IMR-90 (cell line): ENCODE measurements at regions not wholly inside any gene's neighbourhood (a gene's known extent, or its start where the extent isn't known, plus 50 kb on each side); places are given as distances from the start of the nearest gene placed in this dataset.

ENCODE experiments used
- ATAC-seq: fragments of 200-7000 bp; cut with Tn5 transposase; 2 replicates; pipeline ENCODE4 v1.9.1; 2020; ENCODE audit warnings: low read depth, mild to moderate bottlenecking, moderate library complexity
- BruUV-seq: library from RNA; stranded (reverse); fragments of 400-500 nt; replicated peaks from 2 replicates; lab custom pipeline; 2021; lab: Mats Ljungman, UMichigan
- CTCF ChIA-PET: fragments of 300-600 bp; formaldehyde crosslinking; extraction: SDS; loops from one replicate; lab custom pipeline; 2021; ENCODE audit warnings: antibody characterized with exemption; lab: Yijun Ruan, JAX
- POLR2A ChIA-PET: fragments of 300-600 bp; sonication (Branson Sonifier 250); formaldehyde crosslinking; loops from one replicate; lab custom pipeline; 2022; ENCODE audit warnings: antibody characterized with exemption; ENCODE audit not compliant: unreplicated experiment; lab: Charles Lee
- DNase-seq: peaks from one replicate; pipeline ENCODE4 v3.0.0; 2013
- H2AFZ ChIP-seq: replicated peaks from 2 replicates; pipeline ENCODE3; 2013; ENCODE audit warnings: low read length, mild to moderate bottlenecking; ENCODE audit not compliant: poor library complexity
- H2AK5ac ChIP-seq: 2 replicates; pipeline ENCODE4 v1.6.1; 2013; ENCODE audit warnings: low read depth, low read length, inconsistent platforms
- H2AK9ac ChIP-seq: replicated peaks from 2 replicates; pipeline ENCODE3; 2013; ENCODE audit warnings: mild to moderate bottlenecking, low read depth, low read length, moderate library complexity; ENCODE audit not compliant: poor library complexity
- H2BK120ac ChIP-seq: 2 replicates; pipeline ENCODE4 v1.6.1; 2013; ENCODE audit warnings: low read depth, low read length, inconsistent platforms
- H2BK15ac ChIP-seq: 3 replicates; pipeline ENCODE4 v1.6.1; 2013; ENCODE audit warnings: low read depth, low read length, inconsistent platforms
- H2BK20ac ChIP-seq: 2 replicates; pipeline ENCODE4 v1.6.1; 2013; ENCODE audit warnings: low read depth, mild to moderate bottlenecking, inconsistent platforms, low read length, moderate library complexity
- H2BK5ac ChIP-seq: 2 replicates; pipeline ENCODE4 v1.6.1; 2013; ENCODE audit warnings: mild to moderate bottlenecking, low read depth, low read length, inconsistent platforms; ENCODE audit not compliant: poor library complexity, severe bottlenecking
- H3K14ac ChIP-seq: replicated peaks from 2 replicates; pipeline ENCODE4 v1.6.1; 2013; ENCODE audit warnings: low read depth, low read length, inconsistent platforms
- H3K18ac ChIP-seq: 2 replicates; pipeline ENCODE4 v1.6.1; 2013; ENCODE audit warnings: low read depth, low read length, control low read depth
- H3K23ac ChIP-seq: 2 replicates; pipeline ENCODE4 v1.6.1; 2013; ENCODE audit warnings: low read depth, low read length, inconsistent platforms
- H3K27ac ChIP-seq: 2 replicates; pipeline ENCODE4 v1.5.1; 2013; ENCODE audit warnings: mild to moderate bottlenecking, control low read depth, low read length; ENCODE audit not compliant: insufficient read depth
- H3K27me3 ChIP-seq: 2 replicates; pipeline ENCODE4 v1.6.1; 2013; ENCODE audit warnings: low read length; ENCODE audit not compliant: control insufficient read depth, insufficient read depth
- H3K36me3 ChIP-seq: 2 replicates; pipeline ENCODE4 v1.6.1; 2013; ENCODE audit warnings: low read length, mixed read lengths; ENCODE audit not compliant: control insufficient read depth, insufficient read depth
- H3K4ac ChIP-seq: 2 replicates; pipeline ENCODE4 v1.6.1; 2013; ENCODE audit warnings: low read depth, low read length, inconsistent platforms
- H3K4me1 ChIP-seq: 2 replicates; pipeline ENCODE4 v1.6.1; 2013; ENCODE audit warnings: low read length, mixed read lengths; ENCODE audit not compliant: control insufficient read depth, insufficient read depth
- H3K4me2 ChIP-seq: 2 replicates; pipeline ENCODE4 v1.6.1; 2013; ENCODE audit warnings: low read depth, mild to moderate bottlenecking, control low read depth, low read length, moderate library complexity
- H3K4me3 ChIP-seq: 2 replicates; pipeline ENCODE4 v1.5.1; 2013; ENCODE audit warnings: low read depth, mild to moderate bottlenecking, control low read depth, low read length, moderate library complexity; ENCODE audit not compliant: insufficient read depth
- H3K56ac ChIP-seq: 2 replicates; pipeline ENCODE4 v1.6.1; 2013; ENCODE audit warnings: low read length, inconsistent platforms; ENCODE audit not compliant: insufficient read depth; ENCODE audit errors: extremely low read depth
- H3K79me1 ChIP-seq, 2 experiments: 2 replicates each; pipeline ENCODE4 v1.6.1; 2013; ENCODE audit warnings: low read length in 2 of 2, inconsistent platforms in 1 of 2, low read depth in 1 of 2
- H3K9ac ChIP-seq: 2 replicates; pipeline ENCODE4 v1.6.1; 2013; ENCODE audit warnings: low read depth, low read length, control low read depth
- H3K9me1 ChIP-seq: 2 replicates; pipeline ENCODE4 v1.6.1; 2013; ENCODE audit warnings: low read length, inconsistent platforms; ENCODE audit not compliant: insufficient read depth
- H3K9me3 ChIP-seq: 2 replicates; pipeline ENCODE4 v1.6.1; 2013; ENCODE audit warnings: low read length; ENCODE audit not compliant: control insufficient read depth, insufficient read depth
- H4K20me1 ChIP-seq: 2 replicates; pipeline ENCODE4 v1.6.1; 2013; ENCODE audit warnings: low read length, inconsistent platforms; ENCODE audit not compliant: insufficient read depth
- H4K5ac ChIP-seq: 2 replicates; pipeline ENCODE4 v1.6.1; 2013; ENCODE audit warnings: mild to moderate bottlenecking, low read depth, low read length, control low read depth
- H4K8ac ChIP-seq, 2 experiments: 2 replicates each; pipeline ENCODE4 v1.6.1; 2013; ENCODE audit warnings: low read depth in 2 of 2, low read length in 2 of 2, control low read depth in 1 of 2, inconsistent platforms in 1 of 2
- H4K91ac ChIP-seq: 2 replicates; pipeline ENCODE4 v1.6.1; 2013; ENCODE audit warnings: low read depth, low read length, inconsistent platforms; ENCODE audit not compliant: insufficient read depth
- CEBPB ChIP-seq: IDR thresholded peaks from 2 replicates; pipeline ENCODE4 v1.6.1; 2012; ENCODE audit warnings: low read depth, low read length, improper control_type of control experiment
- FOS ChIP-seq: fragments of 150-350 bp; IDR thresholded peaks from 2 replicates; pipeline ENCODE4 v1.6.1; 2016; ENCODE audit warnings: low read depth, low read length
- MAFK ChIP-seq: IDR thresholded peaks from 2 replicates; pipeline ENCODE4 v1.6.1; 2012; ENCODE audit warnings: low read depth, low read length, improper control_type of control experiment
- MAZ ChIP-seq: IDR thresholded peaks from 2 replicates; pipeline ENCODE4 v1.6.1; 2012; ENCODE audit warnings: low read depth, mild to moderate bottlenecking, low read length, improper control_type of control experiment, moderate library complexity, borderline replicate concordance
- MXI1 ChIP-seq: IDR thresholded peaks from 2 replicates; pipeline ENCODE4 v1.6.1; 2012; ENCODE audit warnings: low read depth, mild to moderate bottlenecking, low read length, moderate library complexity, borderline replicate concordance
- POLR2A ChIP-seq: IDR thresholded peaks from 2 replicates; pipeline ENCODE4 v1.6.1; 2012; ENCODE audit warnings: mild to moderate bottlenecking, low read depth, low read length
- RFX5 ChIP-seq: IDR thresholded peaks from 2 replicates; pipeline ENCODE4 v1.8.0; 2012; ENCODE audit warnings: low read depth, mild to moderate bottlenecking, low read length, moderate library complexity
- SMC3 ChIP-seq: fragments of 150-350 bp; IDR thresholded peaks from 2 replicates; pipeline ENCODE4 v1.6.1; 2016; ENCODE audit warnings: low read depth, mild to moderate bottlenecking, antibody characterized with exemption, low read length, moderate library complexity
- WGBS, 2 experiments: methylation state at CpG; one replicate each; pipeline versions ENCODE4 v1.1.5 to v1.1.7; 2013; ENCODE audit warnings: missing lambda C conversion rate in 2 of 2; ENCODE audit not compliant: insufficient read length in 1 of 2; ENCODE audit errors: extremely low coverage in 2 of 2; 5-methylcytosine and 5-hydroxymethylcytosine counted together
- dilution Hi-C: fragments of 300-500 bp; cut with HindIII; formaldehyde crosslinking; loops from one replicate; pipeline ENCODE4 v1.14.3; 2018; ENCODE audit warnings: low sequenced_read_pairs; ENCODE audit not compliant: unreplicated experiment
- in situ Hi-C: fragments of 300-500 bp; cut with MboI; formaldehyde crosslinking; loops from 3 replicates; pipeline ENCODE4 v1.14.3; 2019; ENCODE audit warnings: low sequenced_read_pairs, inconsistent platforms, mixed read lengths
- intact Hi-C: fragments of 100-400 bp; cut with micrococcal nuclease; formaldehyde crosslinking; loops from 2 replicates; pipeline ENCODE4 v1.10.0; 2022
- TF ChIP-seq, protein P1 (sequence below): conservative IDR thresholded peaks from 2 replicates; pipeline ENCODE4 v1.5.1; 2012; ENCODE audit warnings: mild to moderate bottlenecking, low read depth, low read length, improper control_type of control experiment

DNA sequence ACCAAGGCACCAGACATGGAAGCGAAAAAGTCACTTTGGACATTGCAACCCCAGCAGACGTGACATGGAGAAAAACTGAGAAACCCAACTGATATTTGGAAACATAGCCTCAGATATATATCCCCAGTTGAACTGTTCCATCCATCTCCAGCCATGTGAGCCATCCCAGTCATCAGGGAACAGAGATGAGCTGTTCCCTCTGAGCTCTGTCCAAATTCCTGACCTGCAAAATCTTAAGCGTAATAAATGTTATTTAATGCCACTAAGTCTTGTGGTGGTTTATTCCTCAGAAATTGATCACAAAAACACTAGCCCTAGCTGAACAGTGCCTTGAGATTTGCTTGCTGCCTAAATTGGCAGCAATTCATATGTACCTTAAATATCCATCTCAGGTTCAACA is 182.8 kb downstream of the NRP2 start:
- Histone ChIP-seq H2BK5ac (no peak overlapping the region), H3K4me2 (no peak overlapping the region), H3K23ac (no peak overlapping the region), H4K5ac (no peak overlapping the region), H2AK5ac (no peak overlapping the region), H3K27ac (no peak overlapping the region), H3K56ac (no peak overlapping the region), H3K36me3 (no peaks in the 10 kb centered on the region), H2BK15ac (no peak overlapping the region), H3K4ac (no peak overlapping the region), H3K9me1 (no peaks in the 10 kb centered on the region; the same call in 1 of the 2 replicates), H3K18ac (no peak overlapping the region), H2AFZ (no peak overlapping the region), H4K91ac (no peak overlapping the region), H2BK20ac (no peak overlapping the region), H3K4me3 (no peak overlapping the region), H4K20me1 (no peaks in the 10 kb centered on the region), H3K79me1 (no peaks in the 10 kb centered on the region), H3K14ac (no peak overlapping the region), H2BK120ac (no peak overlapping the region), H3K27me3 (peaks cover 16% of the 10 kb centered on the region), H2AK9ac (no peak overlapping the region), H4K8ac (no peak overlapping the region), H3K4me1 (no peaks in the 10 kb centered on the region; the same call in 1 of the 2 replicates), H3K9me3 (no peaks in the 10 kb centered on the region), H3K9ac (no peak overlapping the region)
- WGBS, 2 experiments, result 60% methylated on average over 1 of the region's 3 CpGs; no CpG with 5 or more reads in 1 of the 2 experiments
- BruUV-seq, result no TSS peak
- TF ChIP-seq POLR2A, result no peak
- TF ChIP-seq RFX5, result no peak
- TF ChIP-seq MAZ, result no peak
- no peak for TF ChIP-seq MXI1
- no peak for TF ChIP-seq MAFK
- TF ChIP-seq, protein P1, sequence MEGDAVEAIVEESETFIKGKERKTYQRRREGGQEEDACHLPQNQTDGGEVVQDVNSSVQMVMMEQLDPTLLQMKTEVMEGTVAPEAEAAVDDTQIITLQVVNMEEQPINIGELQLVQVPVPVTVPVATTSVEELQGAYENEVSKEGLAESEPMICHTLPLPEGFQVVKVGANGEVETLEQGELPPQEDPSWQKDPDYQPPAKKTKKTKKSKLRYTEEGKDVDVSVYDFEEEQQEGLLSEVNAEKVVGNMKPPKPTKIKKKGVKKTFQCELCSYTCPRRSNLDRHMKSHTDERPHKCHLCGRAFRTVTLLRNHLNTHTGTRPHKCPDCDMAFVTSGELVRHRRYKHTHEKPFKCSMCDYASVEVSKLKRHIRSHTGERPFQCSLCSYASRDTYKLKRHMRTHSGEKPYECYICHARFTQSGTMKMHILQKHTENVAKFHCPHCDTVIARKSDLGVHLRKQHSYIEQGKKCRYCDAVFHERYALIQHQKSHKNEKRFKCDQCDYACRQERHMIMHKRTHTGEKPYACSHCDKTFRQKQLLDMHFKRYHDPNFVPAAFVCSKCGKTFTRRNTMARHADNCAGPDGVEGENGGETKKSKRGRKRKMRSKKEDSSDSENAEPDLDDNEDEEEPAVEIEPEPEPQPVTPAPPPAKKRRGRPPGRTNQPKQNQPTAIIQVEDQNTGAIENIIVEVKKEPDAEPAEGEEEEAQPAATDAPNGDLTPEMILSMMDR, result no peak
- TF ChIP-seq SMC3, result no peak
- TF ChIP-seq FOS, result no peak
- TF ChIP-seq CEBPB, result no peak
- ATAC-seq, result no peak
- no peak for DNase-seq
- ChIA-PET CTCF (no interaction called here), POLR2A (no interaction called here)
- in situ Hi-C loops (no loop called here), intact Hi-C loops (no loop called here), dilution Hi-C loops (no loop called here)
